HG03159 (cell line): ENCODE measurements at regions not wholly inside any gene's neighbourhood (a gene's known extent, or its start where the extent isn't known, plus 50 kb on each side); places are given as distances from the start of the nearest gene placed in this dataset.
A peak's percentile ranks its signal among the peaks of the same experiment; 100 is the strongest.

Experiments used
- ATAC-seq: cut with Tn5 transposase; IDR thresholded peaks from one replicate; pipeline ENCODE4 v1.9.1; 2021; ENCODE audit warnings: mild to moderate bottlenecking, moderate library complexity; ENCODE audit not compliant: unreplicated experiment

GRCh38 chr1:58013237-58013636, 533.3 kb downstream of the OMA1 start:
- no peak for ATAC-seq

GRCh38 chr1:58011978-58012377, 534.5 kb downstream of the OMA1 start:
- no peak for ATAC-seq

DNA sequence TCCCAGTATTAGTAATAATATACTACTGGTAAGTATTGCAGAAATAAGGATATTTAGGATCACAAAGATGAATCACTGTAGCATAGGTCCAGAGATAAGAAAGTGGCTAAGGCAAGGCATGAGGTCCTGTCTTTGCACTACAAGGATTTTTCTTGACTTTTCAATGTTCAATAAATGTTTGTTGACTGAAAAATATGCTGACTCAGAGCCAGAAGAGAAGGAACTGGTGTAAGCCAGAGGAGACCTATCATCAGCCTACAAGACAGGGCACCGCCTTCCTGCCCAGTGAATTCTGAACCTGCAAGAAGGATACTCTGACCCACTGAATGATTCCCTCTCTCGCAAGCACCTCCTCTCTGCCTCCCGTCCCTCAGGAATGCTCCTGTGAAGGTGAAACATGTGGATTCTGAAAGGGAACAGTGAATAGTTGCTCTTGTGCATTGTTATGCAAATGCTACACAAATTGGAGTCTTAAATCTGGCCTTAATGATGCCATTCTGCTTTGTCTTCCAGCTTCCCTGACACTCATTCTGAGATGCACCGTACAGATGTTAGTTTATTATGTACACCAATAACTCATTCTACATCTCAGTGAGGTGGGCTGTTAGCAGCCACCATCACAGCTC, 540.0 kb downstream of the OMA1 start:
- ATAC-seq = no peak

GRCh38 chr1:58005212-58005611, 541.3 kb downstream of the OMA1 start:
- no peak for ATAC-seq

DNA sequence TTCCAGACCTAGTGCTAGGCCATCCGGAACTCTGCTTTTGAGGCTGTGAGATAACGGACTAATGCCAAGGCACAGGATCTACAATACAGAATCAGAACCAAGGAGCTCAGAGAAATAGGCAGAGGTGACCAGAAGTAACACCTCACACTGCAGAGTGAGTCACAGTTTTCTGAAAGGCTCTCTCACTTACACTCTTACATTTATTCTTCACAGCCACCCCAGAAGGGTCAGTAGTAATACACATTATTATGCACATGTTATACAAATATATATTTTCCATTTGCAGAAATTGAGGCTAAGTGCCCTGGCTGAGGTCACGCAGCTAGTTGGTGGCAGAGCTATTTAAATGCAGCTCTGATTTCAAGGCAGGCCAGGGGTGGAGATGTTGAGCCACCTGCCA, 542.5 kb downstream of the OMA1 start:
- ATAC-seq = no peak

DNA sequence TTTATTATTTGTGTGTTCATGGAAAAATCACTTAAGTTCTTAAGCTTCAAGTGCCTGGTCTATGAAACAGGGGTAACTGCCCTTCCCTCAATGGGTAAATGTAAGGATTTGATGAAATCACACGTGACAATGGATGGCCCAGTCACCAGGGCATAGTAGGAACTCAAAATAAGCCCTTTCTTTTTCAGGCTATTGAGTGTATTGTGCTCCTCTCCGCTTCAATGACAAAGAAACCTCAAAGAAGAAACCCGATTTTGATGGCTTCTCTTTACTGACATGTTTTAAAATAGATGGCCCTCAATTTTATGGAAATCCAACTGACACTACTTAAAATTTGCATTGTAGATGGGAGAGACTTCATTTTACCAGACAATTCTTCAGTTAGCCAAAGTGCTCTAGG, 543.5 kb downstream of the OMA1 start:
- no peak for ATAC-seq

- ATAC-seq = no peak
Observed at GRCh38 chr1:58000821-58001220, 545.7 kb downstream of the OMA1 start.

GRCh38 chr1:58000116-58000515, 546.4 kb downstream of the OMA1 start:
- no peak for ATAC-seq

- ATAC-seq = no peak
Observed at GRCh38 chr1:57996400-57996799, 550.1 kb downstream of the OMA1 start.

GRCh38 chr1:57991289-57991688, 555.2 kb downstream of the OMA1 start:
- ATAC-seq = no peak

DNA sequence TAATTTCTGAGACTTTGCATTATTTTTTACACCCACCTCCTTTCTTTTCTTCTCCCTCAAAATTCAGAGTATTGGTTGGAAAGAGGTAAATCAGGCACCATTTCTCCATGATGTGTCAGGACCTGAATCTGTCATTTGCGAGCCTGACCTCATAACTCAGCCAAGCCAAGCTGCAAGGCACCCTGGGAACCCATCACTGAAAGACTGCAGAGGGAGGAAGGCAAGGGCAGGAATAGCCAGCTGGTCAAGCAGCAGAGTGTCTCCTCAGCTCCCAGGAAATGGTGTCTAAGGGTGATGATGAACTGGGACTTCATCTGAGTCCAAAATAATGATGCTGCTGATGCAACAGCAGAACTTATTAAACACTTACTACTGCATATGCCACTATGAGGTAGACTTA, 556.6 kb downstream of the OMA1 start:
- no peak for ATAC-seq

GRCh38 chr1:57987523-57987922, 559.0 kb downstream of the OMA1 start:
- no peak for ATAC-seq

GRCh38 chr1:57986432-57986831, 560.1 kb downstream of the OMA1 start:
- peak; percentile 89 for ATAC-seq

DNA sequence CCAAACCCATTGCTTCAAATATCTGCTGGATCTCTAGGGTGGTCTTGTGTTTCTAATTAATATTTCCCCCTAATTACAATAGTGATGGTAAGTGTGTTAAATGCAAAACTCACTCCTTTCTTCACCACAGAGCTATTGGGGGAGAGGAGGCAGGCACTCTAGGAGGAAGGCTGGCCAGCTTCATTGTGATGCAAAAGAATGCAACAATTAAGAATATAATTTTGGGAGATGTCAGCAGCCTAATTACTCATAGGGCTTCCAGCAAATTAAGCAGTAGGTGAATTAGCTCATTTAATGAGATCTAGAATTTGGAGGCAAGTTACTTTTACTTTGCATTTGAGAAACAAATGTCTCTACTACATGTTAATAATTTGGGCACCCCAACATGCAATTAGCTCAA, 560.4 kb upstream of the DAB1 start:
- ATAC-seq = no peak

DNA sequence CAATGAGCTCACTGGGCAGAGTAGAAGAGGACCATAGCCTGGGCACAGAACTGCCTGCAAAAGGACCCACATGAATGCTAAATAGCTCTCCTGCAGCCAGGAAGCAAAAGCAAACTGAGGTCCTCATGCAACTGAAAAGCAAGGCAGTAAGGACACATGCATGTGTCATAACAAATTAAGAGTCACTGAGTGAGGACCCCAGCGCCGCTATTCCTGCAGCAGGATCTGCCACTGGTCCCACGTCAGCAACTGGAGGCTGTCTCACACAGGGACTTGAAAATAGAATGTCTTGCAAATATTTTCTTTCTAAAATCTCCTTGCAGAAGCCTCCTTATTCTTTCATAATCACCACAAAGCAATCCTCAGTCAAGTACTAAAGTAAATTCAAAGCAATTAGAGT, 559.6 kb upstream of the DAB1 start:
- ATAC-seq = no peak

- ATAC-seq = no peak
Observed at GRCh38 chr1:57982852-57983251, 559.0 kb upstream of the DAB1 start.

DNA sequence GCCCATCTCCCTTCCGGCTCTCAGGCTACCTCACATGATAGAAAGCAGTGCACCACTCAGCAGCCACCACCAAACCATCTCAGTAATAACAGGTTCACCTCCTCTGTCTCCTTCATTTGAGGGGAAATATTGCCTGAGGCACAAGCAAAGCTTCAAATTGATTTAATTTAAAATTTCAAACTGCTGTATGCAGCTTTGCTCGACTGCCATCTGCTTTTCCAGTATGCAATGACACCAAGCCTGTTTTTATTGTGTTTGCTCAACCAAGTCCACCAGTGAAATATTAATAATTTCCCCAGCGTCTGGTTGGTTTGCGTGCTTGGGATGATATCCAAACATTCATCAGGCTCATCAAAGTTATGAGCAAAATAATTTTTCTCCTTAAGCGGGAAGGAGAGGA, 552.4 kb upstream of the DAB1 start:
- ATAC-seq = no peak

DNA sequence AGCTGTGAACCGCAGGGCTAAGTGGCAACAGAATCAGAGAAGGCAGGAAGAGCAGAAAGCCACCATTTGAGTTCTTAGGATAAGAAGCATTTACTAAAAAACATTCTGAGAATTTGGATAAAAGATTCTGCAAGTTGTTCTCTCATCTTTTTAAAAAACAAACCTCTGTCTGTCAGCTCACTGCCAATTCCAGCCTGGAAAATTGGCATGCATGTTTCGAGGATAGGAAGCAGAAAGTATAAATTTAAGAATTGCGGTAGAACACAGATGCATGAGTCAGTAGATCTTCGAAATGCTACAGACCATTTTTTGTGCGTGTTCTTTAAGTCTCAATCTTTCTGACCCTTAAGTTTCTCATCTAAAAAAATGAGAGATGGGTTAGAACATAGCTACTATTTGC, 544.5 kb upstream of the DAB1 start:
- ATAC-seq = no peak

DNA sequence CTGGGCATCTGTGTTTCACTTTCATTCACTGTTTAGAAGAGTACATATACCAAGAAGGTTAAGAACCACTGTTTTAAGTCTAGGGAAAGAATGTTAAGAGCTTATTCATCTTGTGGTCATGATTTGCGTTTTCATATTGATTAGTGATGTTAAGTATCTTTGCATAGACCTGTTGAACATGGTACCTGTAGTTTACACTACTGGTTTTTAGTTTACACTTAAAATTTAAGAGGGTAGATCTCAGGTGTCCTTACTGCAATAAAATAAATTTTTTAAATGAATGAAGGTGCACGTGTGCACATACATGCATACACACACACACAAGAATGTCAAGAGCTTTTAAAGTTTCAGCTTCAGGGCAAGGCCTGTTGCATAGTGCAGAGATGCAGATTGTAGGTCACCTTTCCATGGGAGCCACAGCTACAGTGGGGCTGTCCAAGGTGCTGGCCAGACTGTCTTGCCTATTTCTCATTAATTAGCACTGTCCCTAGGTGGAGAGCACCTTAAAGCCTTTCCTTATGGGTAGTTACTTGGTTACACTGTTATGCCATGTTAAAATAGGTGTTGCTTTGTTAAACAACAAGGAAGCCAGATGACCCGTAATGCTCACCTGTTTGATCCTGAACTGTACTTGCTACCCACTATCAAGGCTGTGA, 543.0 kb upstream of the DAB1 start:
- no peak for ATAC-seq

GRCh38 chr1:57966340-57966739, 542.5 kb upstream of the DAB1 start:
- no peak for ATAC-seq

GRCh38 chr1:57963581-57963980, 539.7 kb upstream of the DAB1 start:
- ATAC-seq = no peak

GRCh38 chr1:57959531-57960241, 535.8 kb upstream of the DAB1 start:
- no peak for ATAC-seq
